Epidermal melanocyte (primary cell): ENCODE measurements at regions not wholly inside any gene's neighbourhood (a gene's known extent, or its start where the extent isn't known, plus 50 kb on each side); places are given as distances from the start of the nearest gene placed in this dataset.

Experiments used
- DNase-seq: peaks from one replicate; pipeline ENCODE4 v3.0.0; 2011; ENCODE audit warnings: low spot score; ENCODE audit not compliant: insufficient read length

GRCh38 chr4:178027796-178028195, 585.6 kb upstream of the AGA start:
- DNase-seq: no peak

- no peak for DNase-seq
Measured at GRCh38 chr4:178028481-178028880, 586.2 kb upstream of the AGA start.

- DNase-seq: no peak
Measured at GRCh38 chr4:178037459-178038214, 595.4 kb upstream of the AGA start.

GRCh38 chr4:178056996-178057395, 614.8 kb upstream of the AGA start:
- no peak for DNase-seq

DNA sequence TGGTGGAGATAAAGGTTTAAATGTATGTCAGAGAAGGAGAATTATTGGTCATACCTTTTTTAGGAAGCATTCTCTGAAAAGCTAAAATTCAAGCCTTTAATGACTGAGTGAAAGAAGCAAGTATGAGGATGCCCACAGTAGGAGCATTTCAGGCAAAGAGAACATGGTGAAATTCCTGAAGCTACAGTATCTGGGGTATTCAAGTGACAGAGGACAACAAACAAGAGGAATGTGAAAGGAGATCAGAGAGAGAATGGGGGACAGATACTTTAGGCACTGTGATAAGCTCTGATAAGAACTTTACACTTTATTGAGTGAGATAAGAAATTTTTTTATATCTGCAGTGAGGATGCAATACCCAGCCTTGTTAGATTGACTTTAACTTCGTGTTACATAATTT, 621.3 kb upstream of the AGA start:
- DNase-seq: no peak

DNA sequence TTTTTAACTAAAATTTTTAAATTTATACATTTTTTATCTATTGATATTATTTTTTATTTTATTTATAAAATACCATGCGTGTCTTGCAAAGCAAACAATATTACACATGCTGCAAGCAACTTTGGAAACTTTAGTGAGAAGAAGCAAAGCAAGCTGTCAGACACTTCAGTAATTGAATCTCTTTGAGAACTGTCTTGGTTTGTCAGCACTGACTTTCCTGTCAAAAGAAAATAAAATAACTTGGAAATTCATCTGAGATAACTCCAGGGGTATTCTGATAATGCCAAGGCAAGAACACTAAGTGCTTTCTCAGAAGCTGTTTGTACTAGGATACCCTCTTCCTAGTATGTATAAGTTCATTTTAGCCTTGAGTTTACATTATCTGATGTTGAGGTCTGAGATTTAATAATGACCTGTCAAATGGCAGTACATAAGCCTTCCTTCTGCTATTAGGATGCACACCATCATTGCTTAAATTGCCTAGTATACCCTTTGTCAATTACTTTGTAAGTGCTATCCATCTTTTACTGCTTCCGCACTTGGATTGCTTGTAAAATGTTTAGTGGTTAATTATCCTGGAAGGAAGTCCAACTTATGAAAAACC, 624.2 kb upstream of the AGA start:
- DNase-seq: no peak

GRCh38 chr4:178068136-178068535, 625.9 kb upstream of the AGA start:
- no peak for DNase-seq

- no peak for DNase-seq
Measured at GRCh38 chr4:178070163-178070562, 627.9 kb upstream of the AGA start.

DNA sequence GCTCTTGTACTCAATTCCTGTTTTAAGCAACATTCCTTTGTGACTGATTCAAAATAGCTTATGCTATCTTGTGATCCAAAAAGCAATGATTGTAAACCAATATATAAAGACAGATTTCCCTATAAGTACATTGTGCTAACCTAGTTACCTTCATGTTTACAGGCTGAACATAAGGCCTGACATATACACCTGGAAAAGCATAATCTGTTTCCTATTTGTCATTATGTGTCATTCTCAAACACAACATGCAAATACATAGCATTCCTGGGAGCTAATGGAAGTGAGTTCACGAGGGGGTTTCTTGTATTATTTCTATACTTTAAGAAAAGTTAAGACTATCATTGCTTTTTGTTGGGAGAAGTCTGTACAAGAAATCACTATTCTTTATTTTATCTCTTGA, 638.1 kb upstream of the AGA start:
- DNase-seq: no peak

- DNase-seq: no peak
Measured at GRCh38 chr4:178081176-178081575, 638.9 kb upstream of the AGA start.

DNA sequence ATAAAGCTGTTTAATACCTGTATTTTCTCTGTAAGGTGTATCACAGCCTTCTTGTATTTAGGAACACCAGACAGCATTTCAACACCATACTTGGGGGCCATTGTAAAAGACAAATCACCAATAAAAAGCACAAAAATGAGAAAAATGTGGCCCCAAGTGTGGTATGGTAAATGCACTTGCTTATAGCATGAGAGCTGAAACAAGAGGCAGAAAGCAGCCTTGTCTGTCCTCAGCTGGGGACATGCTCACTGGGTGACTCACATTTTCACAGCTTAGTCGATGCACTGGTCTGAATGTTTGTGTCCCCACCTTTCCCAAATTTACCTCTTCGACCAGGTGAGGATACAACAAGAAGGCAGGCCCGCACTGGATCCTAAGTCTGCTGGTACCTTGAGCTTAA, 639.7 kb upstream of the AGA start:
- DNase-seq: no peak

DNA sequence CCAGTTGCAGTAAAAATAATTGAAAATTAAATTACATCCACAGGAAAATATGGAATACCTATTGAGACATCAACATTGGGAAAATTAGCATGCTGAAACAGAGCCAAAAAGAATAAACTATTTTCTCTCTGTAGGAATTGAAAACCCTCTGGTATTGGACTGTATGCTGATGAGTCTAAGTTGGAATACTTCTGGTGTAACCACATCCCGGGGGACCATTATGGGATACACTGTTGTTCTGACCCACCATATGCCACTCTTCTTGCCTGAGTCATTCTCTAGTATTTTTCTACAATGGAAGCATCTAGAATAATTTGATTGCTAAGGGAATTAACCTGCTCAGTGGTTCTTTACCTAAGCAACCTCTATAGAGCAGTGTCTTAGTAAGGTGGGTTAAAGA, 640.7 kb upstream of the AGA start:
- DNase-seq: no peak

DNA sequence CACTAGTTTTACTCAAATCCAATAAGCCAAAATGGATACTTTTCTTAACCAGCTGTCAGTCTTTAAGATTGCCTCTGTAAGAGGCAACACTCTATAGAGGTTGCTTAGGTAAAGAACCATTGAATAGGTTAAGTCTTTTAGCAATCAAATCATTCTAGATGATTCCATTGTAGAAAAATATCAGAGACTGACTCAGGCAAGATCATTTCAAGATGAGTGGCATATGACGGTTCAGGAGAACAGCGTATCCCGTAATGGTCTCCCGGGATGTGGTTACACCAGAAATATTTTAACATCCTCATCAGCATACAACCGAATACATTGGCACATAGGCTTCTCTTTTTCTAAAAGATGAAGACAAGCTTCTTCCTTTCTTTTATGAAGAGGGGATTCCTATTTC, 641.7 kb upstream of the AGA start:
- DNase-seq: no peak

DNA sequence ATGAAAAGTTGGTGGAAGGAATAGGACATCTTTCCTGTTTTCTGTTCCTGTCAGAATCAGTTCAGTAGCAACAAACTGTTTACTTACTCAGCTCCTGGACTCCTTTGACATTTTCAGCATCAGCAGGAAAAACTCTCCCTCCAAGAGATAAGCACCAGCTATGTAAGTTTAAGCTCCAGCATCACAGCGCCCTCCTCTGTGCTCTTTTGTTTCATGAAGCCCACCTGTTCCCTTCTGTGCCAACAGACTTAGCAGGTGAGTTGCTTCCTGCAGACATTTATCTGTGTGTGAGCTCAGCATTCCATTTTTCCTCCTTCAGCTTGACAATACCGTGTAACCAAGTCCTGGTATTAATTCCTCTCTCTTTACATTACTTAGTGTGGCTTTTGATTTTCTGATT, 644.1 kb upstream of the AGA start:
- DNase-seq: no peak

DNA sequence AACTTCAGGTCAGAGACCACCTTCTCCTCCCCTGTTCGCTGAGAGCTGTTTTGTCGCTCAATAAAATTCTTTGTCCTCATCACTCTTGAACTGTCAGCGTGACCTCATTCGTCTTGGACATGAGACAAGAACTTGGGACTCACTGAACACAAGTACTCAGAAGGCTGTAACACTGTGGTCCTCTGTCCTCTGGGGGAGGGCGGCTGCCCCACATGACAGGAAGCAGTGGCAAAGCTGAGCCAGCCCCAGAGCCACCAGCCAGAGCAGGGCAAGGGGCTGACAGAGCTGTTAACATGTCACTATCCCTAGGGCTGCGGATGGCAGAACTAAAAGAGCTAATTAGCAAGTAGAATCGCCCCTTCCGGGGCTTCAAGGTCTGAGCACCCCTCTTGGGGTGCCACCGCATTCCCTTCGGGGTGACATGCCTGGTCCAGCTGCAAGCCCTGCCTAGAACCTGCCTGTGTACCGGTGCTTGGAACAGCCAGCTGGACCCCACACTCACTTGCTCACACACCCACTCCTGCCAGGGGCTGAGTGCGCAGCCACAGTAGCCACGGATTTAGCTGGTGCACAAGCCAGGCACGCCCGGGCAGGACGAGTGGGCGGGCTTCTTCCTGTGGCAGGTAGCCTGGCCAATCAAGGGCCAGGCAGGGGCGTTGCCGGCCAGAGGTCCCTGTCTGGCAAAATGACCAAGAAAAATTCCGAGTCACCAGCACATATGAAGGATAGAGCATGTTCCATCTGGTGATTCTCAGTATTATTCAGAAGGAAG, 648.6 kb upstream of the AGA start:
- no peak for DNase-seq

DNA sequence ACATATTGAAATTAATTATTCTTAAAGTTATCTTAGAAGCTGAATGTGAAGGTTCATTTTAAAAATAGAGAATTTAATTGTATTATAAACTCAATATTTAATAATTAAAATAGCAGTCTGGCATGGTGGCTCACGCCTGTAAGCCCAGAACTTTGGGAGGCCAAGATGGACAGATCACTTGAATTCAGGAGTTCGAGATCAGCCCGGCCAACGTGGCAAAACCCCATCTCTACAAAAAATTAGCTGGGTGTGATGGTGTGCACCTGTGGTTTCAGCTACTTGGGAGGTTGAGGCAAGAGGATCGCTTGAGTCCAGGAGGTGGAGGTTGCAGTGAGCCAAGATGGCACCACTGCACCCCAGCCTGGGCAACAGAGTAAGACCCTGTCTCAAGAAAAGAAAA, 659.9 kb upstream of the AGA start:
- no peak for DNase-seq

GRCh38 chr4:178105242-178105641, 663.0 kb upstream of the AGA start:
- no peak for DNase-seq

DNA sequence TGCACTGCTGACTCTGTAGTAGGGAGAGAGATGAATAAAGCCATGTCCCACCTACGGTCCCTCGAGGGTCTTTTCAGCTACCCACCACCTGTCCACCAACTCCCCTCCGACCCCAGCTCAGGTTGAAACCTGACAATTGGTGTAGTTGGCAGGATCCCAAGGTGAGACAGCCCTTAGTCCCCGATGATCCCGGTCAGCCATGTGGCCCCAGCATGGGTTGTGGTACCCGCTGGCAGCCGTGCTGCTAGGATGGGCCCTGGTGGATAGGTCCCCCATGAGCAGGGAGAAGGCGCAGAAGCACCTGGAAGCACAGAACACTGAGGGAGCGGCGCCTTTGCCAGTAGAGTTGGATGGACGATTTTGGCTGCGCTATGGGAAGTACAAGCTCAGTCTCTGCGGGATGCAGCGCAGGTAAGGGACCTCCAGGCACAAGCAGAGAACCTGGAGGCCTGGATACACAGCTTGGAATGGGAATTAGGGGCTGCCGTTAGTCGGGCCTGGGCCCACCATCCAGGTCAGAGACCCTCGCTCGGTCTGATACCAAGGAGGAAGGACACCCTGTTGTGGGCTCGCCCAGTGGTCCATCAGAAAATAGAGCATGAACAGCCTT, 694.6 kb upstream of the AGA start:
- DNase-seq: no peak

DNA sequence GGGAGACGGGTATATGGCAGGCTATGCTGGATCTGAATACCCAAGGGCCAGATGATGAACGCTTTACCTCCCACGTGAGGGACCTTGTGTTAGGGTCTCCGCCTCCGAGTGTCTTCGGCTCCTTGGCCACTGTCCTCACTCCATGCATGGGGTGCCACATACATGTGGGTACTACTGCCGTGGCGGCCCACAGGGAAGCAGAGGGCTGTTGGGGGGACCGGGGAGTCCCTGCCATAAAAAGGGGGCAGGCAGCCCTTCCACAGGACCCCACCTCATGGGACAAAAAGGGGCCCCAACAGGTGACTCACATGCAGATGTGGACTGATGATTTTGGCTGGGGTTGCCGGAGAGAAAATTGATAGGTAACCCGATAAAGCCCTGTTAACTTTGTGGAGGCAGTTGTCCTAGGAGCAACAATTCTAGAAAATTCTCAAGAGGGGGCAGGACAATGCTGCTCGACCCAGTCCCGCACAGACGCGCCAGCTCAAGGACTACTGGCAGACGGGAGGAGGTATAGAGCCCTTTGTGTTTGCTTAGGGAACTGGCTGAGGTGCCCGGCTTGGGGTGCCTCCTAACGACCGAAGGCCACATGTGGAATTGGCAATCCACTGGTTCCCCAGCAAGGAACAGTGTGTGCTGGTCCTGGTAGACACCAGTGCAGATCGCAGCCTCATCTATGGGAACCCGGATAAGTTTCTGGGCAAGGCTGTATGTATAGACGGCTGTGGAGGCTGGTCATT, 695.7 kb upstream of the AGA start:
- DNase-seq: no peak

DNA sequence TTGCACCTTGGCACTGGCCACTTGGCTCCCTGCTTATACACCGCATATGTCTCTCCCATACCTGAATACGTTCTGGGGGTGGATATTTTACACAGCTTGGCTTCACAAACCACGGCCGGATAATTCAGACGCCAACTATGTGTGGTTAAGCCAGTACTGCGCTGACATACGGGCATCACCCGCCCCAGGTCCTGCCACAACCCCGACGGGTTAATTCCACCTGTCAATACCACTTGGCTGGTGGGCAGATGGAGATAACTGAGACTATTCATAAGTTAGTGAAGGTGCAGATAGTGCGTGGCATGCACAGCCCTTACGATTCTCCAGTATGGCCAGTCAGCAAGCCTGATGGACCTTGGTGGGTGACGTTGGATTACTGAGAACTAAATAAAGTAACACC, 696.3 kb upstream of the AGA start:
- DNase-seq: no peak

DNA sequence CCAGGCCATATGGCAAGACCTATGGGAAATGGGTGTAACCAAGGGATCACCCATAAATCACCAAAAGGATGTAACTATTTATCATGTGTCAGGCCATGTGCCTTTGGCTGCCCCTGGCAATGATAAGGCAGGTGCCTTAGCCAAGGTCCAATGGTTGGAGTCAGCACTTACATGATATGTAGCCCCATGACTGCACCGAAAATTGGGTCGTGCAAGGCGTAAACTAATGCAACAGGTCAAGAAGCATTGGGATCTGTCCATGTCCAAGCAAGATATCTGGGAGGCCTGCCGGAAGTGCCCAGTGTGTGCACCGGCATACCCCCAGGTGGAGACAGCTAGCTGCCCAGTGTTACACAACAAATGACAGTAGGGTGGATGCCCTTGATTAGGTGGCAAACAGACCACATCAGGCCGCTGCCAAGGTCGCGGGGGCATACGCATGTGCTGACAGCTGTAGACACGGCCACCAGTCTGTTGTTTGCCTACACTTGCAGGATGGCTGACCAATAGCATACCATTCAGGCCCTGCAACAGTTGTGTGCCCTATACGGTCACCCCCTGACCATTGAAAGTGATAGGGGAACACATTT, 698.2 kb upstream of the AGA start:
- no peak for DNase-seq
